K562 (cell line): ENCODE measurements at regions not wholly inside any gene's neighbourhood (a gene's known extent, or its start where the extent isn't known, plus 50 kb on each side); places are given as distances from the start of the nearest gene placed in this dataset.
A peak's percentile ranks its signal among the peaks of the same experiment; 100 is the strongest.

Source experiments
- ATAC-seq: fragments of 200-7000 bp; cut with Tn5 transposase; 3 replicates; pipeline ENCODE4 v1.9.1; 2020; ENCODE audit warnings: moderate library complexity
- BruUV-seq: library from RNA; stranded (reverse); fragments of 400-500 nt; replicated peaks from 2 replicates; lab custom pipeline; 2021; lab: Mats Ljungman, UMichigan
- CTCF ChIA-PET: fragments of 300-600 bp; formaldehyde crosslinking; extraction: SDS; loops from one replicate; lab custom pipeline; 2021; ENCODE audit warnings: low intra/inter-chr PET ratio; lab: Yijun Ruan, JAX
- POLR2A ChIA-PET: fragments of 300-600, 350-650 bp; sonication (Branson Sonifier 250); formaldehyde crosslinking; extraction: SDS; loops from one replicate; lab custom pipeline; 2021; ENCODE audit warnings: antibody characterized with exemption, inconsistent platforms; lab: Yijun Ruan, JAX
- DNase-seq, 4 experiments: peaks; one replicate each; pipeline versions ENCODE4 v3.0.0 to v3.0.0-alpha.2; 2011 to 2018; ENCODE audit warnings: low spot score in 3 of 4, mixed read lengths in 3 of 4; ENCODE audit errors: extremely low read depth in 1 of 4
- FAIRE-seq: peaks from 2 replicates; lab custom pipeline; 2011; peaks lifted over from hg19 to GRCh38; lab: Jason Lieb, UNC
- H2AFZ ChIP-seq: 2 replicates; pipeline ENCODE4 v1.6.0; 2011; ENCODE audit warnings: low read depth, low read length, control low read depth, inconsistent platforms
- H3K27ac ChIP-seq: fragments of 200-600 bp; 3 replicates; pipeline ENCODE4 v1.8.0; 2011; ENCODE audit warnings: low read depth, mild to moderate bottlenecking, control low read depth, inconsistent platforms, low read length, moderate library complexity, mixed read lengths; ENCODE audit errors: extremely low read depth
- H3K27me3 ChIP-seq, 2 experiments: fragments of 300-600 bp in 1 of 2; 2 replicates in 1 of 2; 3 replicates in 1 of 2; pipeline versions ENCODE4 v1.6.0 to v1.8.0; 2011; ENCODE audit warnings: inconsistent platforms in 2 of 2, low read length in 2 of 2, mild to moderate bottlenecking in 1 of 2, mixed read lengths in 1 of 2, moderate library complexity in 1 of 2; ENCODE audit not compliant: control insufficient read depth in 2 of 2, insufficient read depth in 2 of 2
- H3K36me3 ChIP-seq: fragments of 300-600 bp; 3 replicates; pipeline ENCODE4 v1.8.0; 2011; ENCODE audit warnings: mild to moderate bottlenecking, low read length, inconsistent platforms; ENCODE audit not compliant: control insufficient read depth, insufficient read depth
- H3K4me1 ChIP-seq, 2 experiments: fragments of 200-600 bp in 1 of 2; replicated peaks in 1 of 2; 2 replicates in 1 of 2; 3 replicates in 1 of 2; pipeline versions ENCODE4 v1.5.1 to v1.8.0; 2011; ENCODE audit warnings: inconsistent platforms in 2 of 2, low read length in 2 of 2, mild to moderate bottlenecking in 1 of 2, mixed read lengths in 1 of 2, moderate library complexity in 1 of 2; ENCODE audit not compliant: control insufficient read depth in 2 of 2, insufficient read depth in 2 of 2
- H3K4me2 ChIP-seq: 2 replicates; pipeline ENCODE4 v1.6.1; 2011; ENCODE audit warnings: low read length, control low read depth, inconsistent platforms, mixed read lengths; ENCODE audit not compliant: insufficient read depth
- H3K4me3 ChIP-seq: fragments of 200-600 bp; sonication (generic), shearing (Covaris generic); 2 replicates; pipeline ENCODE4 v1.5.1; 2016; ENCODE audit warnings: control low read depth, inconsistent platforms
- H3K79me2 ChIP-seq: fragments of 200-600 bp; 3 replicates; pipeline ENCODE4 v1.8.0; 2011; ENCODE audit warnings: low read length, inconsistent platforms; ENCODE audit not compliant: control insufficient read depth, insufficient read depth
- H3K9ac ChIP-seq, 2 experiments: 2 replicates each; pipeline versions ENCODE4 v1.6.0 to v1.6.1; 2011; ENCODE audit warnings: low read depth in 2 of 2, low read length in 2 of 2, control low read depth in 1 of 2, inconsistent platforms in 1 of 2, mild to moderate bottlenecking in 1 of 2, mixed read lengths in 1 of 2; ENCODE audit not compliant: insufficient read depth in 1 of 2
- H3K9me1 ChIP-seq: one replicate; pipeline ENCODE4 v1.6.0; 2011; ENCODE audit warnings: inconsistent platforms, mild to moderate bottlenecking, low read length, moderate library complexity; ENCODE audit not compliant: control insufficient read depth, insufficient read depth
- H3K9me3 ChIP-seq: replicated peaks from 2 replicates; pipeline ENCODE4 v1.5.1; 2011; ENCODE audit warnings: low read depth, low read length, inconsistent platforms; ENCODE audit not compliant: control insufficient read depth, insufficient read depth
- H4K20me1 ChIP-seq: replicated peaks from 2 replicates; pipeline ENCODE4 v1.6.1; 2011; ENCODE audit warnings: low read length, inconsistent platforms, mixed read lengths; ENCODE audit not compliant: control insufficient read depth, insufficient read depth
- CHCHD3 ChIP-seq: fragments of 250-450 bp; sonication (Bioruptor Pico); IDR thresholded peaks from 2 replicates; pipeline ENCODE4 v2.1.2; 2022; ENCODE audit warnings: mild to moderate bottlenecking
- CREBBP ChIP-seq: IDR thresholded peaks from one replicate; pipeline ENCODE4 v1.6.1; 2012; ENCODE audit warnings: low read depth, mild to moderate bottlenecking, control low read depth, inconsistent platforms, low read length
- ESRRA ChIP-seq: fragments of 450-650 bp; IDR thresholded peaks from 2 replicates; pipeline ENCODE4 v1.6.1; 2014; ENCODE audit warnings: low read depth, mild to moderate bottlenecking, moderate library complexity, borderline replicate concordance
- EWSR1 ChIP-seq: fragments of 450-650 bp; IDR thresholded peaks from 2 replicates; pipeline ENCODE4 v1.6.1; 2018; ENCODE audit warnings: borderline replicate concordance, mild to moderate bottlenecking, low read depth, moderate library complexity; ENCODE audit not compliant: partially characterized antibody
- GATAD2B ChIP-seq: fragments of 450-650 bp; IDR thresholded peaks from 2 replicates; pipeline ENCODE4 v1.6.1; 2017; ENCODE audit warnings: mild to moderate bottlenecking, borderline replicate concordance
- NBN ChIP-seq: fragments of 450-650 bp; IDR thresholded peaks from 2 replicates; pipeline ENCODE4 v1.6.1; 2016; ENCODE audit warnings: low read depth, mild to moderate bottlenecking
- NFE2 ChIP-seq: IDR thresholded peaks from 2 replicates; pipeline ENCODE4 v1.6.1; 2014; ENCODE audit warnings: antibody characterized with exemption, low read depth
- RBM25 ChIP-seq: fragments of 200-400 bp; formaldehyde crosslinking; IDR thresholded peaks from 2 replicates; pipeline ENCODE4 v1.6.1; 2018; ENCODE audit warnings: low read length, low read depth, moderate library complexity; ENCODE audit not compliant: severe bottlenecking
- ZNF12 ChIP-seq: sonication (generic); formaldehyde crosslinking; IDR thresholded peaks from 2 replicates; pipeline ENCODE4 v1.4.0; 2020; ENCODE audit warnings: mild to moderate bottlenecking, missing genetic modification reagents
- ZNF436 ChIP-seq: fragments of 250-450, 450-650 bp; sonication (Bioruptor Pico); formaldehyde crosslinking; IDR thresholded peaks from 2 replicates; pipeline ENCODE4 v1.7.0; 2020; ENCODE audit warnings: mild to moderate bottlenecking
- WGBS: fragments of 100-300 bp; shearing (Covaris generic); methylation state at CpG from one replicate; pipeline ENCODE4 v1.1.6; 2016; ENCODE audit warnings: low coverage, mixed read lengths; ENCODE audit not compliant: insufficient coverage; ENCODE audit errors: missing lambda C conversion rate; 5-methylcytosine and 5-hydroxymethylcytosine counted together
- in situ Hi-C: fragments of 300-500 bp; cut with MboI; formaldehyde crosslinking; loops from 4 replicates; pipeline ENCODE4 v1.15.0; 2018; ENCODE audit warnings: inconsistent platforms, mixed read lengths
- intact Hi-C: fragments of 100-400 bp; cut with micrococcal nuclease; formaldehyde crosslinking; loops from 2 replicates; pipeline ENCODE4 v1.14.2; 2022
- TF ChIP-seq, protein P1 (sequence below), 2 experiments: fragments of 450-650 bp in 1 of 2; sonication (generic) in 1 of 2; formaldehyde crosslinking in 1 of 2; IDR thresholded peaks in 1 of 2; conservative IDR thresholded peaks in 1 of 2; 2 replicates each; pipeline versions ENCODE4 v1.6.1 to v1.8.1; 2016 to 2023; ENCODE audit warnings: mild to moderate bottlenecking in 2 of 2, moderate library complexity in 2 of 2, inconsistent platforms in 1 of 2, missing genetic modification reagents in 1 of 2
- TF ChIP-seq, protein P2 (sequence below): fragments of 250-450 bp; sonication (Bioruptor Pico); IDR thresholded peaks from 2 replicates; pipeline ENCODE4 v1.9.0; 2021; ENCODE audit warnings: mild to moderate bottlenecking, inconsistent platforms
- TF ChIP-seq, protein P3 (sequence below): fragments of 250-450 bp; sonication (Bioruptor Pico); IDR thresholded peaks from 2 replicates; pipeline ENCODE4 v1.8.0; 2021; ENCODE audit warnings: moderate library complexity, mild to moderate bottlenecking, inconsistent platforms

DNA sequence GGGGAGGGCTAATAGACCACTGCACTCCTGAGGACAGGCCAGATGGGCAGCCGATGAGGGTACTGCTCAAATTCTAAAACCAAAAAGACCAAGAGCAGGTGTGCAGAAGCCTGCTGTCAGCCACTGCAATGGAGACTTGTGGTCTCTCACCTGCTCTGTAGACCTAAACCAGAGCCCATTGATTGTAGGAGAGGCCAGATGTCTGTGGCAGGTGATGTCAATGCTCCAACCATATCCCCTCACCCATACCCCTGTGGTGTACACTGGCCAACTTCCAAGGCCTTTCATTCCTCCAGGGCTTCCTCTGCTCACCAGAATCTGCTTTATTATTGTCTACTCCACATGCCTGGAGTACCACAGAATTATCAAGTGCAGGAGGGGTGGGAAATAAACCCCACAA, 116.9 kb upstream of the CHST15 start:
- BruUV-seq: no TSS peak

DNA sequence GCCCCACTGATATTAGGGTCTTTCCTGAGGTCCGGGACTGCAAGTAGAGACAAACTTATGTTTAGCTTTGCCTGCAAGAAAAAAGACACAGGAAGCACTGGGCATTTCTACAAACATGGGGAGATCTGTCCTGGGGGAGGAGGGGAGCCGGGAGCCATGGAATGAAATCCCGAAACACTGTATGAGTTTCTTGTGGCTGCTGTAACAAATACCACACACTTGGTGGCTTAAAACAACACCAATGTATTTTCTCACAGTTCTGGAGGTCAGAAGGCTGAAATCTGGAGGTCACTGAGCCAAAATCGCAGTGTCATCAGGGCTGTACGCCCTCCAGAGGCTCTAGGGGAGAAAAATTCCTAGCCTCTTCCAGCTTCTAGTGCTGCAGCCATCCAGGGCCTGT, 114.0 kb upstream of the CHST15 start:
- no peak for FAIRE-seq
- ChIA-PET CTCF (no interaction called here), POLR2A (no interaction called here)
- no peak for ATAC-seq
- BruUV-seq: no TSS peak
- H3K36me3 ChIP-seq: no peaks in the 10 kb centered on the region
- H3K4me1 ChIP-seq: no peaks in the 10 kb centered on the region
- no peaks in the 10 kb centered on the region for H3K9me1 ChIP-seq
- intact Hi-C loops: no loop called here
- DNase-seq: no peak
- in situ Hi-C loops: no loop called here
- no peak overlapping the region for H3K4me2 ChIP-seq
- no peaks in the 10 kb centered on the region for H3K79me2 ChIP-seq
- H3K9me3 ChIP-seq: no peaks in the 10 kb centered on the region
- no peak overlapping the region for H3K4me3 ChIP-seq
- H2AFZ ChIP-seq: no peak overlapping the region
- no peak overlapping the region for H3K27ac ChIP-seq
- no peaks in the 10 kb centered on the region for H4K20me1 ChIP-seq
- no peaks in the 10 kb centered on the region for H3K27me3 ChIP-seq
- no peak overlapping the region for H3K9ac ChIP-seq
- WGBS: 5% methylated on average over 5 of the region's 5 CpGs
- TF ChIP-seq RBM25 (no peak), NBN (no peak), CREBBP (no peak), ESRRA (no peak), NFE2 (peak; percentile 25; the same call in 1 of the 2 replicates), GATAD2B (no peak), ZNF12 (CRISPR knock-in tag) (peak; percentile 84), EWSR1 (no peak), ZNF436 (CRISPR knock-in tag) (no peak)
- TF ChIP-seq, protein P1, sequence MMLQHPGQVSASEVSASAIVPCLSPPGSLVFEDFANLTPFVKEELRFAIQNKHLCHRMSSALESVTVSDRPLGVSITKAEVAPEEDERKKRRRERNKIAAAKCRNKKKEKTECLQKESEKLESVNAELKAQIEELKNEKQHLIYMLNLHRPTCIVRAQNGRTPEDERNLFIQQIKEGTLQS (IDR thresholded peaks at IDR 0.05): no peak
- TF ChIP-seq, protein P1 (CRISPR knock-in tag; conservative IDR thresholded peaks at IDR 0.05): no peak
- TF ChIP-seq, protein P2, sequence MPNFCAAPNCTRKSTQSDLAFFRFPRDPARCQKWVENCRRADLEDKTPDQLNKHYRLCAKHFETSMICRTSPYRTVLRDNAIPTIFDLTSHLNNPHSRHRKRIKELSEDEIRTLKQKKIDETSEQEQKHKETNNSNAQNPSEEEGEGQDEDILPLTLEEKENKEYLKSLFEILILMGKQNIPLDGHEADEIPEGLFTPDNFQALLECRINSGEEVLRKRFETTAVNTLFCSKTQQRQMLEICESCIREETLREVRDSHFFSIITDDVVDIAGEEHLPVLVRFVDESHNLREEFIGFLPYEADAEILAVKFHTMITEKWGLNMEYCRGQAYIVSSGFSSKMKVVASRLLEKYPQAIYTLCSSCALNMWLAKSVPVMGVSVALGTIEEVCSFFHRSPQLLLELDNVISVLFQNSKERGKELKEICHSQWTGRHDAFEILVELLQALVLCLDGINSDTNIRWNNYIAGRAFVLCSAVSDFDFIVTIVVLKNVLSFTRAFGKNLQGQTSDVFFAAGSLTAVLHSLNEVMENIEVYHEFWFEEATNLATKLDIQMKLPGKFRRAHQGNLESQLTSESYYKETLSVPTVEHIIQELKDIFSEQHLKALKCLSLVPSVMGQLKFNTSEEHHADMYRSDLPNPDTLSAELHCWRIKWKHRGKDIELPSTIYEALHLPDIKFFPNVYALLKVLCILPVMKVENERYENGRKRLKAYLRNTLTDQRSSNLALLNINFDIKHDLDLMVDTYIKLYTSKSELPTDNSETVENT (CRISPR knock-in tag): no peak
- TF ChIP-seq, protein P3, sequence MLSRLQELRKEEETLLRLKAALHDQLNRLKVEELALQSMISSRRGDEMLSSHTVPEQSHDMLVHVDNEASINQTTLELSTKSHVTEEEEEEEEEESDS (CRISPR knock-in tag): no peak

More for the DNA sequence above, 116.9 kb upstream of the CHST15 start:
- H3K4me1 ChIP-seq: no peaks in the 10 kb centered on the region
- no peaks in the 10 kb centered on the region for H3K9me1 ChIP-seq
- no peak overlapping the region for H3K9ac ChIP-seq
- H3K4me2 ChIP-seq: no peak overlapping the region
- no peak overlapping the region for H3K27ac ChIP-seq
- no peaks in the 10 kb centered on the region for H3K9me3 ChIP-seq
- FAIRE-seq: no peak
- H3K79me2 ChIP-seq: no peaks in the 10 kb centered on the region
- H2AFZ ChIP-seq: no peak overlapping the region
- no peaks in the 10 kb centered on the region for H4K20me1 ChIP-seq
- H3K36me3 ChIP-seq: no peaks in the 10 kb centered on the region
- in situ Hi-C loops (no loop called here), intact Hi-C loops (no loop called here)
- no peak for ATAC-seq
- no peak for TF ChIP-seq CHCHD3 (CRISPR knock-in tag)
- no peak for DNase-seq
- ChIA-PET CTCF (no interaction called here), POLR2A (no interaction called here)
- H3K27me3 ChIP-seq: peaks cover 0 to 8% of the 10 kb centered on the region in 2 experiments; a peak in 1 of 5 replicates
- H3K4me3 ChIP-seq: no peak overlapping the region
- WGBS: no CpG with 5 or more reads among the region's 1 CpG
